Stimulated activated CD4-positive, alpha-beta T cell treated with anti-CD3 and anti-CD28 coated beads, TNF-alpha, amount 100 ng/mL, for 4 hours (primary cell): ENCODE measurements at regions not wholly inside any gene's neighbourhood (a gene's known extent, or its start where the extent isn't known, plus 50 kb on each side); places are given as distances from the start of the nearest gene placed in this dataset.

Source experiments
- DNase-seq, 3 experiments: peaks; one replicate each; pipeline ENCODE4 v3.0.0-alpha.2; 2020; ENCODE audit warnings: low read depth in 3 of 3

GRCh38 chr20:51266353-51266752, 243.4 kb upstream of the KCNG1 start:
- DNase-seq: no peak

DNA sequence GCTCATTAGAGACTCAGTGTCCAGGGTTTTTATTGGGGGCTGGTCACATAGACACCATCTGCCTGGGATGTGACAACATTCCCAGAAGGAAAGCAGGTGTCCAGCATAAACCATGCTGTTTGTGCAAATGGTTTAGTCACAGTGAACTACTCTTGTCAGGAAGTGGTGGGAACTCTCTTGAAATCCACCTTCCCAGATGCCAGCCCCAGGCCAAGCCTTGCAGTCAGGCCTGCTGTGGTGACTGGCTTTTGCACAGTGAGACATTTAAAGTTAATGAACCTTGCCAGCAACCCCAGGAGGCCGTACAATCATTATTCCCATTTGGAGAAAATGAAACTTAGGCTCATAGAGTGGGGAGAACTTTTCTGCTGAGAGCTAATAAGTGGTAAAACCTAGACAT, 242.5 kb upstream of the KCNG1 start:
- DNase-seq: no peak

DNA sequence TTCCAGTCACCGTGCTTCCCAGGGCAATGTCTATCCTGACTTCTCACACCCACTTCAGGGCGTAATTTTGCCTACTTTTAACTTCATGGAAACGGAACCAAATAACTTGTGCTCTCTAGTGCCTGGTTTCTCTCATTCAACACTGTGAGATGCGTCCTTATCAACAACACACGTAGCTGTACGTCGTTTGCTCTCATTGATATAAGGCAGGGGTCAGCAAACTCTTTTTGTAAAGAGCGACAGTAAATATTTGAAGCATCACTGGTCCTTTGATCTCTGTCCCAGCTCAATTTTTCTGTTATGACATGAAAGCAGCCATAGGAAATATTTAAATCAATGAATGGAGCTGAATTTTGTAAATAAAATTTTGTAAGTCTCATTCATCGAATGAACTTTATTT, 239.3 kb upstream of the KCNG1 start:
- no peak for DNase-seq

GRCh38 chr20:51259455-51259854, 236.5 kb upstream of the KCNG1 start:
- no peak for DNase-seq

GRCh38 chr20:51258582-51259165, 235.8 kb upstream of the KCNG1 start:
- DNase-seq: no peak

GRCh38 chr20:51255417-51255816, 232.5 kb upstream of the KCNG1 start:
- no peak for DNase-seq

DNA sequence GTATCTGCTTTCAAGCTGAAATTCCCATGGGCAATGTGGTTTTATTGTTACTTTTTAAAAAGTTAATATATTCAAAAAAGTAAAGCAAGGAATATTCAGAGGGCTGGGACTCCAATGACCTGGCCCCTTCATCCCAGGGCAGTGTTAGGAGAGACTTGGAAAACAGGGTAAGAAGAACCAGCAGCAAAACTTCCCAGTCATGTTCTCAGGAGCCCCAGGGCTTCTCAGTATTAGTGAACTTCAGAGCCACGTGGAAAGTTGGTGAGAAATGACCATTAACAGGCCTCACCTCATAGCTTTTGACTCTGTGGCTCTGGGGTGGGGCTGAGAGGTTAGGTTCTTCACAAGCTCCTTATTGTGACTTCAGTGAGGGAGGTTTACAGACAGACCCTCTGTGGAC, 230.4 kb upstream of the KCNG1 start:
- DNase-seq: no peak

DNA sequence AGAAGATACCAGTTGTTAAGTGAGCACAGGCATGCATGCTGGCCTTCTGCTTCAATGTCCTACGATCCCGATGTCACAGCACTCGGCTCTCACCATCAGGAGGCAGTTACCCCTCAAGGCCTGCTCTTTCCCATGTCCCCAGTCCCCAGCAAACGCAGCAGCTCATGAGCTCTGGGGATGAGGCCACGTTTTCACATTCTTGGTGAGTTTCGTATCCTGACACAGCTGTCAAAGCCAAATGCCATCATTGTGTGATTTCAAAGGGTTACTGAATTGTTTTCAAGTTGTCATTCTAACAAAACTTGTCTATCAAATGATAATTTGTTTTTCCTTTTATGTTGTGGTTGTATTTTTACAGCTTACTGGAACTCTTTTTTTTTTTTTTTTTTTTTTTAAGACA, 226.9 kb upstream of the KCNG1 start:
- DNase-seq: no peak

- no peak for DNase-seq
Observed at GRCh38 chr20:51249215-51249614, 226.3 kb upstream of the KCNG1 start.

DNA sequence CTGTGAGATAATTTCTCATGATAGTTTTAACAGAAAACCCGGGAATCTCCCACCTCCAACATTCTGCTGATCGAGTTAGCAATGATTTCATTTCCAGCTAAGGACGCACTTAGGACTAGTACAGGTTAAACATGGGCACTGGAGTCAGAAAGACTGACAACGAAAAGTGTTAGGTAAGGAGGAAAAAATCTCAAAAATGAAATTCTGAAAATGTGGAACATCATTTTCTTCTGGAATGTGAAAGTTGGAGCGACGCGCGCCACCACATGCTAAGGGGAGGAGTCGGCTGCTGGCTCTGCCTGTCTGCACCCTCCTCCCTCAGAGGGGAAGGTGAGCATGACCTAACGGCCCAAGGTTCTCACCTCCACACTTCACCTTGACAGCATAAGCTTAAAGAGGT, 221.6 kb upstream of the KCNG1 start:
- no peak for DNase-seq

GRCh38 chr20:51238675-51239305, 215.9 kb upstream of the KCNG1 start:
- no peak for DNase-seq

GRCh38 chr20:51237791-51238190, 214.9 kb upstream of the KCNG1 start:
- DNase-seq: no peak

- DNase-seq: no peak
Observed at GRCh38 chr20:51237278-51237677, 214.4 kb upstream of the KCNG1 start.

- DNase-seq: no peak
Observed at GRCh38 chr20:51236421-51236820, 213.5 kb upstream of the KCNG1 start.

- DNase-seq: no peak
Observed at GRCh38 chr20:51233345-51233744, 210.4 kb upstream of the KCNG1 start.

- DNase-seq: no peak
Observed at GRCh38 chr20:51230727-51231126, 207.8 kb upstream of the KCNG1 start.

GRCh38 chr20:51228763-51229162, 205.9 kb upstream of the KCNG1 start:
- DNase-seq: no peak

DNA sequence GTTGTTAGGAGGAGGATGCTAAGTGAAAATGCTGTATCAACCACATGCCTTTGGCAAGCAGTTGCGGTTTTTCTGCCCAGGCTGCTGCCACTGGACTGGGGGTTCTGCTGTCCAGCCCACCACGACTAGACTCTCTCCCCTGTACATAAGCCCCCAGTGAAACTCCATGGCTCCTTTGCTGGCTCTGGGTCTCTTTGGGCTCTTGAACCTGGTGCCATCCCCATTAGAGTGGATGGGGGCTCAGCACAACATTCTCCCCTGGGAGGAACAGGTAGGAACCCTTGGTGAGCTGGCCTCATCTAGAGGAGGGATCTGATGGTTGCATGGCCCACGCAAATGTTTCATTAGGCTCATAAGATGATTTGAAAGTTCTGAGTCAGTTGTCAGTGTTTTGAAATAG, 204.8 kb upstream of the KCNG1 start:
- no peak for DNase-seq

DNA sequence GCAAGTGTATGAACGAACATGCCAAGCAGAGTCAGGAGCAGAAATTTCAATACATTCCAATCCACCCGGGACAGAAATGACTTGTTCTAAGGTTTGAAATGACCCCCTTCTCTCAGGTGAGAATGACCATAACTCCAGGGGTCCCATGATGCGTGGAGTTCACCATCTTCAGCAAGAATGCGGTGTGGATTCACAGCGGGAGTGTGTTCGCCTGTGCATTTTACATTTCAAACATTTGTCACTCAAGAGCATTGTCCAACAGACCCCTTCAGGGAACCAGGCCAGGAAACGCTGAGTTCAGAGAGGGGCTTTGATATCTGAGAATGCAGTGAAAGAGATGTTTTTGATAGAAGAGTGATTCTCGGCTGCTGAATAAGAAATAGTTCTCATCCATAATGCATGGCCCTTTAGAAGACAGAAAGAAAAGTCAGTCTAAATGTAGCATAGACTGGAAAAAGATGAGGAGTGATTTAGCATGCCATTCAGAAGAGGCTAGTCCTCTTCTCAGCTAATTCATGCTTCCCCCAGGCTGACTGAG, 200.3 kb upstream of the KCNG1 start:
- DNase-seq: no peak

- no peak for DNase-seq
Observed at GRCh38 chr20:51221791-51222408, 199.0 kb upstream of the KCNG1 start.

DNA sequence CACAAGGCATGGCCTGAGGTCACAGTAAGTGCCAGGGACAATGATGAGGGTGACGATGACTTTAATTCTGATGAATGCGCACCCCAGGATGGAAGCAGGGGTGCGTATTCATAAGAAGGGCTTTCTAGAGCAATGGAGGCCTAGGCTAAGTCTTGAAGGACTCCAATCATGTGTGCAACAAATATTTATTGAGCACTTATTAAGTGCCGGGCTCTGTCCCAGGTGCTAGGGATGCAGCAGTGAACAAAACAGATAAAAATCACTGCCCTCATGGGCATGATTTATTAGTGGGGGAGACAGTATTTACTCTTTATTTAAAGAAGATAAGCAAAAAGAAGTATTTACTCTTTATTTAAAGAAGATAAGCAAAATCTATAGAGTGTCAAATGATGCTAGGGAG, 198.2 kb upstream of the KCNG1 start:
- no peak for DNase-seq

- DNase-seq: peak in 2 of 3 experiments; percentile 8 to 31
Observed at GRCh38 chr20:51220293-51220706, 197.4 kb upstream of the KCNG1 start.

DNA sequence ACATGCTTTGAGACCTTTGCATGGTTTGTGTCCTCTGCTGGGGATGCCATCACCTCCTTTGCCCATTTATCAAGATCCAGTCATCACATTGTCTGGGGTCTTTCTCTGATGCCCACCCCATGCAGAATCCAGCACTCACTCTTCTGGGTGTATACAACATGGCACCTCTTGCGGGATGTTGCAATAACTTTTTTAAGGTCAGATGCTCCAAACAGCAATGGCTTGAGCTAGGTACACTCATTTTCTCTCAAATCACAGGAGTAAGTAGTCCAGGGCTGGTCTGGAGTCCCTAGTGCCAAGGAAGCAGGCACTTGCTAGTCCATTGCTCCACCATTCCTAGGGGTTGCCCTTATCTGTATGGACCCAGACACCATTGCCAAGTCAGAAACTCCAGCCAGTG, 196.6 kb upstream of the KCNG1 start:
- DNase-seq: no peak
